ENCODE measurements at regions not wholly inside any gene's neighbourhood (a gene's known extent, or its start where the extent isn't known, plus 50 kb on each side); places are given as distances from the start of the nearest gene placed in this dataset.

DNA sequence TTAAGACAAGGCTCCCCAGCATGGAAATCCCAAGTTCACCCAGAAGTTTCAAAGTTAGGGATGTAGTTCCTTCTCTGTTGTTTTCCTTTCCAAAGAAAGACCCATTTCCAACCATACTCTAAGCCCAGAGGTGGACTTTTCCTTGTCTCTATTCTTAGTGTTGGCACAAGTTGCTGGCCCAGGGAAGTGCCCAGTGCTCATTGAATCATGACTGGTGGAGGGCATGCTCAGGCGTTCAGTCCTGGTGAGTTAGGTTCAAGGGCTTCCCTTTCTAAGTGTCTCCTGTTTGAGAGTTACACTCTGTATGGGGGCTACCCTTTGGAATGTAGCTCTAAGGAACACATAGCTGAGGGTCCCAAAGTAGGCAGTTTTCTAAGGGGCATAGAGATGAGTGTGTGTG, 389.5 kb downstream of the KCNRG start:
- H3K27me3 ChIP-seq (ENCODE audit: control insufficient read depth, insufficient read depth, low read length): no peaks in the 10 kb centered on the region
- TF ChIP-seq, protein P1, sequence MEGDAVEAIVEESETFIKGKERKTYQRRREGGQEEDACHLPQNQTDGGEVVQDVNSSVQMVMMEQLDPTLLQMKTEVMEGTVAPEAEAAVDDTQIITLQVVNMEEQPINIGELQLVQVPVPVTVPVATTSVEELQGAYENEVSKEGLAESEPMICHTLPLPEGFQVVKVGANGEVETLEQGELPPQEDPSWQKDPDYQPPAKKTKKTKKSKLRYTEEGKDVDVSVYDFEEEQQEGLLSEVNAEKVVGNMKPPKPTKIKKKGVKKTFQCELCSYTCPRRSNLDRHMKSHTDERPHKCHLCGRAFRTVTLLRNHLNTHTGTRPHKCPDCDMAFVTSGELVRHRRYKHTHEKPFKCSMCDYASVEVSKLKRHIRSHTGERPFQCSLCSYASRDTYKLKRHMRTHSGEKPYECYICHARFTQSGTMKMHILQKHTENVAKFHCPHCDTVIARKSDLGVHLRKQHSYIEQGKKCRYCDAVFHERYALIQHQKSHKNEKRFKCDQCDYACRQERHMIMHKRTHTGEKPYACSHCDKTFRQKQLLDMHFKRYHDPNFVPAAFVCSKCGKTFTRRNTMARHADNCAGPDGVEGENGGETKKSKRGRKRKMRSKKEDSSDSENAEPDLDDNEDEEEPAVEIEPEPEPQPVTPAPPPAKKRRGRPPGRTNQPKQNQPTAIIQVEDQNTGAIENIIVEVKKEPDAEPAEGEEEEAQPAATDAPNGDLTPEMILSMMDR (IDR thresholded peaks at IDR 0.05; ENCODE audit: insufficient read depth, low read depth, low read length): no peak
- no peak overlapping the region for H3K4me3 ChIP-seq (ENCODE audit: low read depth, low read length)
- DNase-seq (ENCODE audit: low read depth): no peak
- H3K36me3 ChIP-seq (ENCODE audit: control insufficient read depth, insufficient read depth, low read length): no peaks in the 10 kb centered on the region
- ChIA-PET CTCF (no interaction called here), POLR2A (no interaction called here)

DNA sequence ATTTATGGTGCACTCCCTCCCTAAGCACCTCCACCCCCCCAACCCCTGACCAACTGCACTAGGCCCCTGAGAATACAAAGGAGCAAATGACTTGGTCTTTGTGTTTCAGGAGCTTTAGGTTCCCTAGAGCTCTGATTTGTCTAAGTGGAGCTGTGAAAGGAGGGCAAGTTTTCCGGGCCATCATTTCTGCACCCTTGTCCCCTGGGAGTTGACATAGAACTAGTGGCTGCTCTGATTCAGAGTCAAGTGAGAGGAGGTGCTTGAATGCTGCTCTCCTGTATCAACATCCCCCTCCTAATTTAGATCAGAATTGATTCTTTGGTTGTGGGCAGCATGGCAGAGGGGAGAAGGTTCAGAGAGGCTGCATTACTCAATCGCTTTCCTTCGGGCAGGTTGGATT, 391.6 kb downstream of the KCNRG start:
- ChIA-PET POLR2A (no interaction called here), CTCF (interaction anchor here (0.7 kb wide), 1 partner anchor 182 kb away, joined by 3 read pairs; no protein-coding TSS in a partner anchor)

DNA sequence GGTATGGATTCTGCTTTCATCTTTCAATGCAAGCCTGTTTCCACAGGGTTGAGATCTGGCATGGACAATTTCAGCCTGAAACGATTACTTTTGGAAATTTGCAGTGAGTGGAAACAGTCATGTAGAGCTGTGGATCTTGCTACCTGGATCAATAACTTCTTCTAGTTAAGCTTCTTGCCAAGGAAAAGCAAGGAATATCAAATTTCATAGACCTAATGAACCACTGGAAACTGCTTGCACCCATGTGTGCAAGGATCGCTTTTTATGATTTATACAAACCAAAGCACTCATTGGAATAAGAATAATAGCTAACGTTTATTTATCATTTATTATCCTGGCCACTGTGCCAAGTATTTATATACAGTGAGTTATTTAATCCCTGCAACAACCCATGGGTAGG, 392.8 kb downstream of the KCNRG start:
- TF ChIP-seq, protein P1 (IDR thresholded peaks at IDR 0.05; ENCODE audit: insufficient read depth, low read depth, low read length): no peak
- no peak overlapping the region for H3K4me3 ChIP-seq (ENCODE audit: low read depth, low read length)
- H3K36me3 ChIP-seq (ENCODE audit: control insufficient read depth, insufficient read depth, low read length): no peaks in the 10 kb centered on the region
- POLR2A ChIA-PET: interaction anchor here (0.6 kb wide), 1 partner anchor 21 kb away, joined by 3 read pairs; no protein-coding TSS in a partner anchor
- no peaks in the 10 kb centered on the region for H3K27me3 ChIP-seq (ENCODE audit: control insufficient read depth, insufficient read depth, low read length)
- CTCF ChIA-PET: interaction anchor here (0.7 to 1.4 kb wide), 2 partner anchors 8 to 392 kb away, joined by 3 to 4 read pairs; no protein-coding TSS in a partner anchor
- no peak for DNase-seq (ENCODE audit: low read depth)

More for the DNA sequence above, 391.6 kb downstream of the KCNRG start:
- no peaks in the 10 kb centered on the region for H3K36me3 ChIP-seq (ENCODE audit: control insufficient read depth, insufficient read depth, low read length)
- no peaks in the 10 kb centered on the region for H3K27me3 ChIP-seq (ENCODE audit: control insufficient read depth, insufficient read depth, low read length)
- no peak overlapping the region for H3K4me3 ChIP-seq (ENCODE audit: low read depth, low read length)
- DNase-seq (ENCODE audit: low read depth): no peak
- TF ChIP-seq, protein P1 (IDR thresholded peaks at IDR 0.05; ENCODE audit: insufficient read depth, low read depth, low read length): no peak

DNA sequence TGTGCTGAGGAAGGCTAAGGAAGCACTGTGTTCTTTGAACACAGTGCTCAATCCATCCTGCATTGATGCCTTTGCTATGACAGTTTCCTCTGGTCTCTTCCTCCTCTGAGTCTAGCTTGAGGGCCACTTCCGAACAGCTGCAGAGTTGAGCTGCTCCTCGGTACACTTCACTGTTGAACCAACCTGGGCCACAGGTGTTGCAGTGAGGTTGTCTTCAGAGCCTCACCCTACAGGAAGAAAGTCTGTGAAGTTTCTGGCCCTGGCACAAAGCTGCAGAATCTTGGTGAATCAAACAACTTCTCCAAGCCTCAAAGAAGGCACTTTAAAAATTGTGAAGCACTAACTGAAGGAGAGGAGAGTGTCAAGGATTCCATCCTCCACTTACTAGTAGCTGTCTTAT, 394.0 kb downstream of the KCNRG start:
- CTCF ChIA-PET: interaction anchor here (1.4 kb wide), 1 partner anchor 391 kb away, joined by 4 read pairs; no protein-coding TSS in a partner anchor
- Histone ChIP-seq H3K36me3 (ENCODE audit: control insufficient read depth, insufficient read depth, low read length) (no peaks in the 10 kb centered on the region), H3K4me3 (ENCODE audit: low read depth, low read length) (no peak overlapping the region), H3K27me3 (ENCODE audit: control insufficient read depth, insufficient read depth, low read length) (no peaks in the 10 kb centered on the region)
- no peak for DNase-seq (ENCODE audit: low read depth)
- TF ChIP-seq, protein P1 (IDR thresholded peaks at IDR 0.05; ENCODE audit: insufficient read depth, low read depth, low read length): no peak
- POLR2A ChIA-PET: no interaction called here

DNA sequence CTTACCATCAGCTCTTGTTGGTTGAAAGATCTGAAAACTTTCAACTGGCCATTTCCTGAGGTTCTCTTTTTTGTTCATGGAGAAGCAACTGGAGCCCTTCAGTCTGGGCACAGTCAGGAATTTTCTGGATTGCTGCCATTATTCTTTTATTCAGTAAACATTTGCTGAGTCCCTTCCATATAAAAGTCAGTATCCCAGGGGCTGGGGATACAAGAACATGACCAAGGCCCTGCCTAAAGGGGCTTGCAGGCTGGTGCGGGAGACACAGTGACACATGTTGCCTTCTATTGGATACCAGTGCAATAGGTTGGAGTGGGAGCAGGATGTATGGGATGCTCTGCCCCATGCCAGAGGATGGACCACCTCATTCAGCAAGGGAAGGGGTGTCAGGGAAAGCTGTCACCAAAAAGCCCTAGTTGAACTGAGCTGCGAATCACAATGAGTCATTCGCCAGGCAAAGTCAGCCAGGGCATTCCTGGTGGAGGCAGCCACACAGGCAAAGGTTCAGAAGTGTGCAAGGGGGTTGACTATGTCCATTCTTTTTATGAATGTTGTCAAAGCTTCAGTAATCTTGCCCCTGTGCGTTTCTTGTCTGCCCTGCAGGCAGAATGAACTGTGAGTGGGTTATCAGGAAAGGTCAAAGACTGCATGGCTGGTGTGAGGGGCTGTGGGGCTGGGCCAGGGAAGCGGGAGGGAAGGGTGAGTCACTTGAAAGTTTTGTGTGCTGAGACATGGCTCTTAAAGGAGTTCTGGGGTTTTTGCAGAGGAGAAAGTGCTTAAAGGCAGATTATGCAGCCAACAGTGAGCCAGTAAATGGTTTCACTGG, 395.9 kb downstream of the KCNRG start:
- TF ChIP-seq, protein P1 (IDR thresholded peaks at IDR 0.05; ENCODE audit: insufficient read depth, low read depth, low read length): no peak
- ChIA-PET POLR2A (no interaction called here), CTCF (interaction anchor here (0.7 to 1.1 kb wide), 3 partner anchors 8 to 414 kb away, joined by 3 to 4 read pairs (median 3); partner anchors contain the start of gene TRIM13)
- H3K36me3 ChIP-seq (ENCODE audit: control insufficient read depth, insufficient read depth, low read length): no peaks in the 10 kb centered on the region
- H3K27me3 ChIP-seq (ENCODE audit: control insufficient read depth, insufficient read depth, low read length): no peaks in the 10 kb centered on the region
- DNase-seq (ENCODE audit: low read depth): peak; percentile 50
- no peak overlapping the region for H3K4me3 ChIP-seq (ENCODE audit: low read depth, low read length)

Data from BJ (cell line).